ENCODE measurements at regions not wholly inside any gene's neighbourhood (a gene's known extent, or its start where the extent isn't known, plus 50 kb on each side); places are given as distances from the start of the nearest gene placed in this dataset.

DNA sequence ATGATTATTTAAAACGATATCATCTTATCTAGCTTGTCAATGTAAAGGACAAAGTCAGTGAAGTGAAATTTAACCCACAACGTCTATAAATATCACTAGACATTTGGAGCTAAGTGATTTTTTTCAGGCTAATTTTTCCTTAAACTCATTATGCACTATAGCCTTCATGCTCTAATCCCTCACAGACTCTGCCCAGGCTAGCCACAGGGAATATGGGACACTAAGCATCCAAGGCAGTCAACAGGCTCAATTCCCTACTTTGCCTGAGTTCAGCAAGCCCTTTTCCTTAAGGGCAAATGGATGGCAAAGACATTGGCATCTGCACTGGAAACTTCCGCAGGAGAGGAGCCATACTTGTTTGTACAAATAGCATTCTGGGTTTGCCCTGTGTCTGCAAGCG lies 577.0 kb downstream of the LMO4 start:
- Histone ChIP-seq H3K9me3 (ENCODE audit: control insufficient read depth, insufficient read depth, low read length) (no peaks in the 10 kb centered on the region), H3K9ac (ENCODE audit: low read depth, low read length) (no peak overlapping the region), H3K36me3 (ENCODE audit: insufficient read depth, low read length) (no peaks in the 10 kb centered on the region)

DNA sequence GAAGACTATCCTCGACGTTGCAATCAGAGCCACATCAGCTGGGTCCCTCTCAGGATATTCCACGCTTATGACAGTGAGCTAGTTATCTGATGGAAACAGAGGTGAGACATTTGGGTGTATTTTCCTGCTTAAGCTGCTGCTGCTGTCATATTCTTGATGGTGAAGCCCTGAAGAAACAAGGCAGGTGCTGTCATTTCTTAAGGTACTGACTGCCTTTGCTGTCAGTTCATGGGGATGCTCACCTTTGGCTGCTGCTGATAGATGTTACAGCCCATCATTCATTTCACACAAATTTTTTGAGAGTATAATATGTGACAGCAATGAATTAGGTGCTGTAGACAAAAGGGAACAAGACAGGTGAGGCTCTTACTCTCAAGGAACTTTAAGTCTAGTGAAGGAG lies 577.4 kb downstream of the LMO4 start:
- no peak overlapping the region for H3K9ac ChIP-seq (ENCODE audit: low read depth, low read length)
- no peaks in the 10 kb centered on the region for H3K9me3 ChIP-seq (ENCODE audit: control insufficient read depth, insufficient read depth, low read length)
- peaks cover 6% of the 10 kb centered on the region; the same call in 1 of the 2 replicates for H3K4me1 ChIP-seq (ENCODE audit: insufficient read depth, low read length)
- no peaks in the 10 kb centered on the region for H3K36me3 ChIP-seq (ENCODE audit: insufficient read depth, low read length)

More for the DNA sequence above, 577.0 kb downstream of the LMO4 start:
- H3K4me1 ChIP-seq (ENCODE audit: insufficient read depth, low read length), result peaks cover 6% of the 10 kb centered on the region; the same call in 1 of the 2 replicates

DNA sequence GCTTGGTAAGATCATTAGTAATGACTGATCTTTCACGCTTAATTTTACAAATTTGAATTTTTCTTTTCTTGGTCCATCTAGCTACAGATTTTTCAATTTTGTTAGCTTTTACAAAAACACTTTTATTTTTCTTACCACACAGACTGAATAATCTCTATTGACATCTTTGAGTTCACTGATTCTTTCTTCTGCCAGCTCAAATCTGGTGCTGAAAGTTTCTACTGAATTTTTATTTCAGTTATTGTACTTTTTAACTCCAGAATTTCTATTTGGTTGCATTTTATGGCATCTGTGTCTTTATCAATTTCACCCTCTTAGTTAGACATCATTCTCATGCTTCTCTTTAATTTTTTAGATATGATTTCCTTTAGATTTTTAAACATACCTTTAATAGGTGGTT lies 584.7 kb downstream of the LMO4 start:
- H3K4me1 ChIP-seq (ENCODE audit: insufficient read depth, low read length), result no peaks in the 10 kb centered on the region
- H3K36me3 ChIP-seq (ENCODE audit: insufficient read depth, low read length), result no peaks in the 10 kb centered on the region
- no peak overlapping the region for H3K9ac ChIP-seq (ENCODE audit: low read depth, low read length)
- H3K9me3 ChIP-seq (ENCODE audit: control insufficient read depth, insufficient read depth, low read length), result no peaks in the 10 kb centered on the region; the same call in 1 of the 2 replicates

DNA sequence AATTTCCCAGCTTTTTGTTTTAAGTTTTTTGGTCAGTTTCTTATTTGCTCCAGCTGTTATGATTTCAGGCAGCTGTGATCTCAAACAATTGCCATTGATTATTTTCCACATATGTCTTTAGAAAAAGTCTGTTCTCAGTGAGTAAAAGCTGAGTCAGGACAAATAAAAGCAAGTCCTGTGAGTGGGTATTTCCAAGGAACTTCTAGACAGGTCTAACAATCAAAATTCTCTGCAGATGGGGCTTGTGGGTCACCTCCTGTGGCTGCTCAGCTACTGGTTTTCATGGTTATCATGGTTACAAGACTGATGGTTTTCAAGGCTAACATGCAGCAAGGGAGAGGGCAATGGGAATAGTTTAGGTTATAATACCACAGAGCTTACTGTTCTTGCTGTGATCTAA lies 585.7 kb downstream of the LMO4 start:
- no peak overlapping the region for H3K9ac ChIP-seq (ENCODE audit: low read depth, low read length)
- H3K4me1 ChIP-seq (ENCODE audit: insufficient read depth, low read length), result no peaks in the 10 kb centered on the region
- no peaks in the 10 kb centered on the region; the same call in 1 of the 2 replicates for H3K9me3 ChIP-seq (ENCODE audit: control insufficient read depth, insufficient read depth, low read length)
- H3K36me3 ChIP-seq (ENCODE audit: insufficient read depth, low read length), result no peaks in the 10 kb centered on the region

DNA sequence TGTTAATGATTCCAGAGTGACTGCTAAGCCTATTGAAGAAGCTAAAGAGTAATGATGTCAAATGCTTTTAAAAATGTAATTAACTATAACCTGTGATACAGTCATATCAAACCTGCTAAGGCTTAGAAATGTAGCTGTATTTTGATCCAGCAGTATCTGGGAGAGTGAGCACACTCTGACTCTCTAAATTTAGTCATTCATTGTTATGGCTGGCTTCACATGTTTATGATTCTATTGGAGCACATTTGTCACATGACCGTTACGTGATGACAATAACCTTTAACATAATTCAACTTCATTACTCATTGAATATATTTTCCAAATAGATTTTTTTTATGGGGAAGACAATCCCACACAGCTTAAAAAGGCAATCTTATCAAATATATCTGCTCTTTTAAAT lies 587.1 kb downstream of the LMO4 start:
- H3K9me3 ChIP-seq (ENCODE audit: control insufficient read depth, insufficient read depth, low read length), result no peaks in the 10 kb centered on the region; the same call in 1 of the 2 replicates
- H3K4me1 ChIP-seq (ENCODE audit: insufficient read depth, low read length), result no peaks in the 10 kb centered on the region
- no peak overlapping the region for H3K9ac ChIP-seq (ENCODE audit: low read depth, low read length)
- no peaks in the 10 kb centered on the region for H3K36me3 ChIP-seq (ENCODE audit: insufficient read depth, low read length)

DNA sequence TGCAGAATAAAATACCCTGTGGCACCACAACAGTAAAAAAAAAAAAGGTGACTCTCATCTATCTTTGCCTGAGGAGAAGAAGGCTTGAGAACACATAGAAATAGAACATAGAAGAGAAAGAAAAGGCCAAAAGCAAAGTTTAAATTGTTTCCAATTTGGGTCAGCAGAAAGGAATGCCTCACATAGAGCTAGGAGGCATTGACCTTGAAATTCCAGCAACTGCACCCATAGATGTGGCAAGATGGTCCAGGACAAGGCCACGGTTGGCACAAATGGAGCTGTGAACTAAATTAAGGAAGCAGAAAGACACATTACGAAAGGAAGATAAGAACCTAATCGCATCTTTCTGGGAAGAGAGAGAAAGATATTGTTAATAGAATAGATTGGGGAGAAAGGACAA lies 588.3 kb downstream of the LMO4 start:
- H3K36me3 ChIP-seq (ENCODE audit: insufficient read depth, low read length), result no peaks in the 10 kb centered on the region
- H3K4me1 ChIP-seq (ENCODE audit: insufficient read depth, low read length), result no peaks in the 10 kb centered on the region
- no peaks in the 10 kb centered on the region; the same call in 1 of the 2 replicates for H3K9me3 ChIP-seq (ENCODE audit: control insufficient read depth, insufficient read depth, low read length)
- no peak overlapping the region for H3K9ac ChIP-seq (ENCODE audit: low read depth, low read length)

DNA sequence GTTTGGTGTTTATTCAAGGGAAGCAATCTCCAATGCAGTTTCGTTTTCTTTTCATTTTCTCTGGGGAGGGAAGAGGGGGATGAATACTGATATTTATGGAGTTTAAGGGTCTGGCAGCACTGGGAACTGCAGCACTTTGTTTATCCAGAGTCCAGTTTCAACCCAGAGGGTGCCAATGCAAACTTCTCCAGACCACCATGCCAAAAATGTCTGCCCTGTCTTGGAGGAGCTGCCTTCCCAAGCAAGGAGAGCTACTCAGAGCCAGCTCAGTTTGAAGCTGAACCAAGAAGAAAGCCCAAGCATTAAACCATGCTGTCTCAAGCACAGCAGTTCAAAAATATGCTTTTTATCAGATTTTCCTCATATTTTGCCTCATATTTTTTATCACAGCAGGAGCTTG lies 589.7 kb downstream of the LMO4 start:
- Histone ChIP-seq H3K9ac (ENCODE audit: low read depth, low read length) (no peak overlapping the region), H3K36me3 (ENCODE audit: insufficient read depth, low read length) (no peaks in the 10 kb centered on the region), H3K9me3 (ENCODE audit: control insufficient read depth, insufficient read depth, low read length) (no peaks in the 10 kb centered on the region; the same call in 1 of the 2 replicates), H3K4me1 (ENCODE audit: insufficient read depth, low read length) (no peaks in the 10 kb centered on the region)

DNA sequence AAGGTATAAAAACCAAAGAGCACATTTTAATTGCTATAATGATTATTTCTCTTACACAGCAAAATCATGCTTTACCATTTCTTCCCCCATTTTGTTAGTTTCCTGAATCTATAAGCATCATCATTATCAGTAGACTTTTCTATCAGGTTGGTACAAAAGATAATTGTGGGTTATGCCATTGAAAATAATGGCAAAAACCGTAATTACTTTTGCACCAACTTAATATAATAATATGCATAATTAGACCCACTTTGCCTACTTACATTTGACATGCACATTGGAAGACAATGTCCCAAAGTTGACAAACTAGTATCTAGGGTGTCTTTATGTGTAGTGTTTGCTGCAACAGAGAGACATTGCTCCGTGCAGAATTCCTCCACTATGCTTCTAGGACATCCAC lies 594.2 kb downstream of the LMO4 start:
- no peaks in the 10 kb centered on the region for H3K9me3 ChIP-seq (ENCODE audit: control insufficient read depth, insufficient read depth, low read length)
- H3K36me3 ChIP-seq (ENCODE audit: insufficient read depth, low read length), result no peaks in the 10 kb centered on the region
- H3K9ac ChIP-seq (ENCODE audit: low read depth, low read length), result no peak overlapping the region
- H3K4me1 ChIP-seq (ENCODE audit: insufficient read depth, low read length), result no peaks in the 10 kb centered on the region

DNA sequence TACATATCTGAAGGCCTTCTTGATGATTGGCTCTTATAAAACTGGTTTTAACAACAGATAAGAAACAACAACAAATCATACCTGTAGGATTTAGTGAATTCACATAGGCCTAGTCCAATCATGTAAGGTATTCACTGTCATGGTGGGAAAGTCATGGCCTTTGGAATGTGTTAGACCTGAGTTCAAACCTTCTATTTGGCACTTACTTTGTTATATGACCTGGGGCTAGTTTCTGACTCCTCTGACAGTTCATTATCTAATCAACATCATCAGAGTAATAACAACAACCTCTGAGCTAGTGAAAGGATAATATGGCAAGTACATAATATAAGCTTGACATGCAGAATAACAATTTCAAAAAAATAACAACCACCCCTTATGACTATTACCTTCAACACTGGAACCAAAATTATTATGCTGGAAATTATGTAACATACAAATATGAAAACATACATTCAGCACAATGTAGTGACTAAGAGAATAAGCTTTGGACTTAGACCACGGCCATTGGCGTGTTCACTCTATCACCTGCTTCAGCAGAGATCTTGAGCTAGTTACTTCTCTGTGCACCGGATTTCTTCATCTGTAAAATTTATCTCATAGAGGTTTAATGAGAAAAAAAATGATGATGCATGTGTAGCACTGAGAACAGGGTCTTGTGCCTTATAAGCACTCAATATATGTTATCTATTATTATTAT lies 597.6 kb downstream of the LMO4 start:
- H3K9me3 ChIP-seq (ENCODE audit: control insufficient read depth, insufficient read depth, low read length), result no peaks in the 10 kb centered on the region
- H3K9ac ChIP-seq (ENCODE audit: low read depth, low read length), result no peak overlapping the region
- no peaks in the 10 kb centered on the region for H3K4me1 ChIP-seq (ENCODE audit: insufficient read depth, low read length)
- no peaks in the 10 kb centered on the region for H3K36me3 ChIP-seq (ENCODE audit: insufficient read depth, low read length)

DNA sequence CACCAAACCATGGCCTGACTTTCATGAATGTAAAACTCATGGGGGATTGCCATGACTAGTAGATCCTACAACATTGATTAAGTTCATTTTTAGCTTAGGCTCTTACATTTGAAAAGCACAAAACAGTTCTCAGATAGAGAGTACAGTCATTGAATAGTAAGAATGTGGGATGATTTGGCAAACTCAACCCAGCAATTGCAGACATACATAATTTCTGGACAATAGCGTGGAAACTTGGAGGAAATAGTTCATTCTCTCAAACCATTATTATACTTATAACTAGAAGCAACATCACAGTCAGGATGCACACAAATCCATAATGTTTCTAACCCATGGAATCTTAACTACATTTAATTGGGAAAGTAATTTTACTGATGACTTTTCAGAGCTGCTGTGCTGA lies 598.2 kb downstream of the LMO4 start:
- no peak overlapping the region for H3K9ac ChIP-seq (ENCODE audit: low read depth, low read length)
- no peaks in the 10 kb centered on the region for H3K36me3 ChIP-seq (ENCODE audit: insufficient read depth, low read length)
- H3K4me1 ChIP-seq (ENCODE audit: insufficient read depth, low read length), result no peaks in the 10 kb centered on the region
- H3K9me3 ChIP-seq (ENCODE audit: control insufficient read depth, insufficient read depth, low read length), result no peaks in the 10 kb centered on the region

DNA sequence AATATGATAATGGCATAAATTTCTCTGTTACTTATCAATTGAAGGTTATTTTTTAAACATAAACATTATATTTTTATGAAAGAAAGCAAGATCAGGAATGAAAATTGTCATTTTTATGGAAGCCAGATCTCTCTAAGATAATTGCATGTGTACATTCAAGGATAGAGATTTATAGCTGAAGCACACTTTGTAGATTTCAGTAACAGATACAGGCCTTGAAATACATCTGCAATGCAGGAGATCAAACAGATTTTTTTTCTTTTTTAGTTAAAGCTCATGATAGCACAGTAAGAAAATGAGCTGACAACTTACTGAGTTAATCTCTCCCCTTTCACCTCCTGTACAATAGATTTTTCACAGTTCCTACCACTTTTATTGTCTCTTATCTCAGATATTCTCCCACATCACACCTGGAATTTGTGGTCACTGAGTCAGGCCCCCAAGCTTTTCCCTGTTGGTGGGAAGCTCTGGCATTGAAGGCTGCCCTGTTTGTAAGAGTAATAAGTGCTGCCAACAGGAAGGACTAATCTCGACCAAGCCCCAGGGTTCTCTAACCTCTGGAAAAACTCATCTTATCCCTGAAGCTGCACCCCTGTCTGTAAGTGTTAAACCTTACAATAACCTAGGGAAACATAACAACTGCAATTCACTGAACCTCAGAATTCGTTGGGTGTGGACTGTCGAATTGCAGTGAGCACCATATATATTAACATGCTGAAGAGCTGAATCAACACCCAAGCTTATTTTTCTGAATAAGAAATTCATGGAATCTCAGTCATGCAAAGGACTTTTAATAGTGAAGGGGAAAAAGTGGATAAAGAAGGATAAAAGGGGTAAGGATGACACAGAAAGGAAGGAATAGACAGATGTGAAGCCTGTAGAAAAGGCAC lies 599.0 kb downstream of the LMO4 start:
- H3K4me1 ChIP-seq (ENCODE audit: insufficient read depth, low read length), result no peaks in the 10 kb centered on the region
- no peaks in the 10 kb centered on the region; the same call in 1 of the 2 replicates for H3K36me3 ChIP-seq (ENCODE audit: insufficient read depth, low read length)
- H3K9ac ChIP-seq (ENCODE audit: low read depth, low read length), result no peak overlapping the region
- no peaks in the 10 kb centered on the region; the same call in 1 of the 2 replicates for H3K9me3 ChIP-seq (ENCODE audit: control insufficient read depth, insufficient read depth, low read length)

DNA sequence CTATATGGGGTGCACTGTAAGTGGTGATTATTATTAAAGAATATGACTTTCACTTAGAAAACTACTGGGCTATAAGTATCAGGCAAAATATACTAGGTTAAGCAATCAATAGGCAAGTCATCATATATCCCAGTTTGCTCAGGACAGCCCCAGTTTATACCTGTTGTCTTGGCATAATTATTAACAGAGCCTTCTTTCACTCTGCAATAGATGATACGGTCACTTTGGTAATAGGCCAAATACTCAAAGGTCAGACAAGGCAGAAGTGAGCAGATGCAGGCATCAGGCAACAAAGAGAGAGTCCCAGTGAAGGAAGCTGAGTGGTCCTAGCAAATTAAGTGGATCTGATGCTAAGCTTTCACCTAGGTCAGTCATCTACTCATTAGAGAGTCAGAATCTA lies 599.9 kb downstream of the LMO4 start:
- no peaks in the 10 kb centered on the region; the same call in 1 of the 2 replicates for H3K9me3 ChIP-seq (ENCODE audit: control insufficient read depth, insufficient read depth, low read length)
- no peak overlapping the region for H3K9ac ChIP-seq (ENCODE audit: low read depth, low read length)
- no peaks in the 10 kb centered on the region for H3K4me1 ChIP-seq (ENCODE audit: insufficient read depth, low read length)
- no peaks in the 10 kb centered on the region; the same call in 1 of the 2 replicates for H3K36me3 ChIP-seq (ENCODE audit: insufficient read depth, low read length)

DNA sequence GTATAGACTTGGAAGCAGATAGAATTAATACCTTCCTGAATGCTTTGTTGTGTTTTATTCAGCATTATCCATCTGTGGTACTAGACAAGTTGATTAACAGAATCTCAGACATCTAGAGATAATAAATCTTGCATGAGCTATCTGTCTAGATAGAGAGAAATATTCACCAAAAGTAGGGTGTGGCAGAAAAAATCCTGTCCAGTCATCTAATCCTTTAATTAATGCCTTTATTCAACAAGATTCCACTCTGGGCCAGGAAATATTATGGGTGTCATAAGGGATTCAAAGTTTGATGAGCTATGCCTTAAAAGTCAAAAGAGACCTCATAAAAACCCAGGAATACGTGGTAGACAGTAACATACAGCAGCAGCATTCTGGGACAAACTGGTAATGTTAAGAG lies 601.2 kb downstream of the LMO4 start:
- Histone ChIP-seq H3K9ac (ENCODE audit: low read depth, low read length) (no peak overlapping the region), H3K4me1 (ENCODE audit: insufficient read depth, low read length) (no peaks in the 10 kb centered on the region), H3K9me3 (ENCODE audit: control insufficient read depth, insufficient read depth, low read length) (no peaks in the 10 kb centered on the region; the same call in 1 of the 2 replicates), H3K36me3 (ENCODE audit: insufficient read depth, low read length) (no peaks in the 10 kb centered on the region; the same call in 1 of the 2 replicates)

DNA sequence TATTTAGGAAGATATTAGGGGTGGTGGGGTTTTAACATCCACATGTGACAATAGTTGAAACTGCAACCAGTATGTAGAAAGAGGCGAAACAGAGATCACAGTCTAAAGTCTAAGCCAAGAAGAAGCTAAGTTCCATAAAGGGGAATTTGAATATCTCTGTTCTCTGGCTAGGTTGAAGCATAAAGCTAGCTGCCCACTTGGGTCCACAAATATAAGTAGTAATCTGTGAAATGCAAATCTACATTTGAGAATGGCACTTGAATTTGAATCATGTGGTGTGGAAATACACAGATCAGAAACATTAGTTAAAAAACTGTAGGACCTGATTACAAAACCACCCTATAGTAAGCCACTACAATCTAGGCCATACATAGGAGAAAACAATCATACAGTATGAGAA lies 602.1 kb downstream of the LMO4 start:
- Histone ChIP-seq H3K9me3 (ENCODE audit: control insufficient read depth, insufficient read depth, low read length) (no peaks in the 10 kb centered on the region; the same call in 1 of the 2 replicates), H3K9ac (ENCODE audit: low read depth, low read length) (no peak overlapping the region), H3K4me1 (ENCODE audit: insufficient read depth, low read length) (no peaks in the 10 kb centered on the region), H3K36me3 (ENCODE audit: insufficient read depth, low read length) (no peaks in the 10 kb centered on the region; the same call in 1 of the 2 replicates)

Measured in ES-I3 (cell line).